Colonic mucosa (tissue), 4 donors: ENCODE measurements at regions not wholly inside any gene's neighbourhood (a gene's known extent, or its start where the extent isn't known, plus 50 kb on each side); places are given as distances from the start of the nearest gene placed in this dataset.

Experiments
- DNase-seq: peaks from one replicate; pipeline ENCODE4 v3.0.0-alpha.2; 2020
- H3K27ac ChIP-seq: fragments of 200-600 bp; one replicate; pipeline ENCODE4 v1.8.0; 2021
- H3K27me3 ChIP-seq: fragments of 200-600 bp; one replicate; pipeline ENCODE4 v1.8.0; 2021
- H3K36me3 ChIP-seq: fragments of 200-600 bp; one replicate; pipeline ENCODE4 v1.8.0; 2021
- H3K4me1 ChIP-seq: fragments of 200-600 bp; one replicate; pipeline ENCODE4 v1.8.0; 2021; ENCODE audit warnings: mild to moderate bottlenecking
- H3K4me3 ChIP-seq: fragments of 200-600 bp; one replicate; pipeline ENCODE4 v1.8.0; 2021
- H3K9ac ChIP-seq, 2 donors: one replicate each; pipeline ENCODE4 v1.7.0; 2013; ENCODE audit warnings: control low read depth in 2 of 2, low read depth in 2 of 2, low read length in 2 of 2
- H3K9me3 ChIP-seq: fragments of 200-600 bp; one replicate; pipeline ENCODE4 v1.8.0; 2021
- CTCF ChIP-seq: fragments of 200-600 bp; IDR thresholded peaks from one replicate; pipeline ENCODE4 v1.8.0; 2022; ENCODE audit warnings: antibody characterized with exemption, mild to moderate bottlenecking
- intact Hi-C: fragments of 100-400 bp; cut with DNase I; formaldehyde crosslinking; loops from one replicate; pipeline ENCODE4 v1.14.1; 2022
- donor health status: healthy.
- donor health status: DM: no; HTN: no; CAD: no.
- donor health status: DM: no; HTN: no; CAD: no.

GRCh38 chr12:78719721-78720120 lies 144.9 kb upstream of the SYT1 start:
- no peak for TF ChIP-seq CTCF
- H3K4me1 ChIP-seq, result no peaks in the 10 kb centered on the region
- intact Hi-C loops, result no loop called here
- H3K4me3 ChIP-seq, result no peak overlapping the region
- no peaks in the 10 kb centered on the region for H3K36me3 ChIP-seq
- no peaks in the 10 kb centered on the region for H3K27me3 ChIP-seq
- H3K9ac ChIP-seq, result no peak overlapping the region
- H3K9me3 ChIP-seq, result no peaks in the 10 kb centered on the region
- no peak overlapping the region for H3K27ac ChIP-seq
- no peak for DNase-seq

GRCh38 chr12:78721906-78722305 lies 142.7 kb upstream of the SYT1 start:
- no peaks in the 10 kb centered on the region for H3K36me3 ChIP-seq
- no peak overlapping the region for H3K9ac ChIP-seq

GRCh38 chr12:78725033-78725432 lies 139.5 kb upstream of the SYT1 start:
- Histone ChIP-seq H3K27ac (no peak overlapping the region), H3K4me1 (peaks cover 3% of the 10 kb centered on the region), H3K36me3 (no peaks in the 10 kb centered on the region), H3K9ac (no peak overlapping the region), H3K27me3 (no peaks in the 10 kb centered on the region), H3K4me3 (no peak overlapping the region), H3K9me3 (no peaks in the 10 kb centered on the region)
- intact Hi-C loops, result no loop called here
- DNase-seq, result no peak
- no peak for TF ChIP-seq CTCF

More at GRCh38 chr12:78721906-78722305, 142.7 kb upstream of the SYT1 start:
- no peak overlapping the region for H3K4me3 ChIP-seq
- intact Hi-C loops, result no loop called here
- DNase-seq, result no peak
- no peak for TF ChIP-seq CTCF
- H3K27me3 ChIP-seq, result no peaks in the 10 kb centered on the region
- H3K27ac ChIP-seq, result no peak overlapping the region
- H3K9me3 ChIP-seq, result no peaks in the 10 kb centered on the region
- peaks cover 3% of the 10 kb centered on the region for H3K4me1 ChIP-seq

- intact Hi-C loops, result no loop called here
- no peak overlapping the region for H3K9ac ChIP-seq
- no peaks in the 10 kb centered on the region for H3K27me3 ChIP-seq
- peak; percentile 38 for DNase-seq
- H3K36me3 ChIP-seq, result no peaks in the 10 kb centered on the region
- H3K4me3 ChIP-seq, result no peak overlapping the region
- peaks cover 3% of the 10 kb centered on the region for H3K4me1 ChIP-seq
- TF ChIP-seq CTCF, result no peak
- H3K9me3 ChIP-seq, result no peaks in the 10 kb centered on the region
- no peak overlapping the region for H3K27ac ChIP-seq
These were observed 138.5 kb upstream of the SYT1 start for GRCh38 chr12:78725951-78726580.

GRCh38 chr12:78726854-78727253 lies 137.7 kb upstream of the SYT1 start:
- H3K27ac ChIP-seq, result no peak overlapping the region

More at GRCh38 chr12:78726854-78727253, 137.7 kb upstream of the SYT1 start:
- peak; percentile 22 for DNase-seq
- Histone ChIP-seq H3K4me1 (peaks cover 3% of the 10 kb centered on the region), H3K9ac (no peak overlapping the region), H3K4me3 (no peak overlapping the region), H3K36me3 (no peaks in the 10 kb centered on the region), H3K27me3 (no peaks in the 10 kb centered on the region), H3K9me3 (no peaks in the 10 kb centered on the region)
- TF ChIP-seq CTCF, result no peak
- intact Hi-C loops, result no loop called here
